H1 (cell line): ENCODE measurements at regions not wholly inside any gene's neighbourhood (a gene's known extent, or its start where the extent isn't known, plus 50 kb on each side); places are given as distances from the start of the nearest gene placed in this dataset.

Source experiments
- CTCF ChIA-PET: fragments of 300-600 bp; sonication (Branson Sonifier 250); formaldehyde crosslinking; loops from one replicate; lab custom pipeline; 2021; ENCODE audit not compliant: partially characterized antibody; lab: Charles Lee
- POLR2A ChIA-PET: fragments of 300-600 bp; sonication (Branson Sonifier 250); formaldehyde crosslinking; loops from one replicate; lab custom pipeline; 2021; ENCODE audit warnings: inconsistent platforms; ENCODE audit not compliant: partially characterized antibody; lab: Charles Lee
- DNase-seq, 2 experiments: peaks; one replicate each; pipeline versions ENCODE4 v3.0.0 to v3.0.0-alpha.2; 2010 to 2022; ENCODE audit warnings: low spot score in 2 of 2, low read depth in 1 of 2, mixed read lengths in 1 of 2
- FAIRE-seq: peaks from 2 replicates; lab custom pipeline; 2011; peaks lifted over from hg19 to GRCh38; lab: Jason Lieb, UNC
- H2AFZ ChIP-seq: 2 replicates; pipeline ENCODE4 v1.8.1; 2012; ENCODE audit warnings: low read length, inconsistent platforms
- H2AK5ac ChIP-seq: 2 replicates; pipeline ENCODE4 v1.6.1; 2013; ENCODE audit warnings: low read depth, low read length
- H2BK120ac ChIP-seq: replicated peaks from 2 replicates; pipeline ENCODE3; 2013; ENCODE audit warnings: low read depth, low read length, inconsistent platforms
- H2BK12ac ChIP-seq: 2 replicates; pipeline ENCODE4 v1.6.1; 2013; ENCODE audit warnings: low read depth, low read length
- H2BK15ac ChIP-seq: 2 replicates; pipeline ENCODE4 v1.6.1; 2013; ENCODE audit warnings: low read length
- H2BK20ac ChIP-seq: 2 replicates; pipeline ENCODE4 v1.6.1; 2013; ENCODE audit warnings: low read length
- H2BK5ac ChIP-seq: 2 replicates; pipeline ENCODE4 v1.6.1; 2013; ENCODE audit warnings: low read depth, low read length
- H3K14ac ChIP-seq: 2 replicates; pipeline ENCODE4 v1.6.1; 2013; ENCODE audit warnings: inconsistent platforms; ENCODE audit not compliant: insufficient read length
- H3K18ac ChIP-seq: 2 replicates; pipeline ENCODE4 v1.6.1; 2013; ENCODE audit warnings: low read length; ENCODE audit errors: extremely low read depth
- H3K23ac ChIP-seq: 2 replicates; pipeline ENCODE4 v1.6.1; 2013; ENCODE audit warnings: inconsistent platforms; ENCODE audit not compliant: insufficient read length
- H3K23me2 ChIP-seq: 2 replicates; pipeline ENCODE4 v1.6.1; 2013; ENCODE audit warnings: low read depth, low read length
- H3K27ac ChIP-seq: 2 replicates; pipeline ENCODE4 v1.6.1; 2011; ENCODE audit warnings: low read depth, low read length, inconsistent platforms
- H3K27me3 ChIP-seq, 4 experiments: replicated peaks in 1 of 4; 1 replicate in 1 of 4; 2 replicates in 3 of 4; pipeline versions ENCODE4 v1.6.1 to v1.8.1; 2011 to 2013; ENCODE audit warnings: low read length in 3 of 4, mild to moderate bottlenecking in 3 of 4, inconsistent platforms in 2 of 4, mixed read lengths in 2 of 4, moderate library complexity in 1 of 4; ENCODE audit not compliant: control insufficient read depth in 3 of 4, insufficient read depth in 3 of 4; ENCODE audit errors: extremely low read depth in 1 of 4
- H3K36me3 ChIP-seq, 4 experiments: 2 replicates each; pipeline versions ENCODE4 v1.6.1 to v1.8.1; 2011 to 2013; ENCODE audit warnings: mild to moderate bottlenecking in 4 of 4, low read length in 3 of 4, moderate library complexity in 2 of 4, control low read depth in 1 of 4, inconsistent platforms in 1 of 4; ENCODE audit not compliant: insufficient read depth in 4 of 4, control insufficient read depth in 2 of 4
- H3K4ac ChIP-seq: replicated peaks from 2 replicates; pipeline ENCODE3; 2013; ENCODE audit warnings: low read length, low read depth, mixed read lengths, inconsistent platforms; ENCODE audit not compliant: insufficient read length
- H3K4me1 ChIP-seq, 4 experiments: replicated peaks in 1 of 4; 1 replicate in 1 of 4; 2 replicates in 3 of 4; pipeline versions ENCODE4 v1.6.1 to v1.8.1; 2011 to 2013; ENCODE audit warnings: low read length in 3 of 4, inconsistent platforms in 2 of 4, mixed read lengths in 1 of 4; ENCODE audit not compliant: insufficient read depth in 4 of 4, control insufficient read depth in 3 of 4
- H3K4me2 ChIP-seq, 2 experiments: 2 replicates each; pipeline versions ENCODE4 v1.6.1 to v1.8.1; 2011 to 2013; ENCODE audit warnings: low read depth in 2 of 2, low read length in 2 of 2, control low read depth in 1 of 2, inconsistent platforms in 1 of 2, mild to moderate bottlenecking in 1 of 2; ENCODE audit not compliant: insufficient read depth in 1 of 2
- H3K4me3 ChIP-seq, 4 experiments: fragments of 200-600, 300-600 bp in 1 of 4; sonication (generic), shearing (Covaris generic), sonication (Bioruptor Twin) in 1 of 4; 2 replicates each; pipeline versions ENCODE4 v1.5.1 to v1.8.1; 2011 to 2016; ENCODE audit warnings: low read length in 4 of 4, low read depth in 3 of 4, control low read depth in 2 of 4, inconsistent platforms in 2 of 4, mild to moderate bottlenecking in 2 of 4, mixed read lengths in 1 of 4, moderate library complexity in 1 of 4; ENCODE audit not compliant: insufficient read depth in 2 of 4; ENCODE audit errors: extremely low read depth in 1 of 4
- H3K56ac ChIP-seq: replicated peaks from 2 replicates; pipeline ENCODE3; 2013; ENCODE audit warnings: low read depth, mild to moderate bottlenecking, mixed read lengths, low read length, inconsistent platforms; ENCODE audit not compliant: insufficient read length
- H3K79me1 ChIP-seq: 2 replicates; pipeline ENCODE4 v1.6.1; 2013; ENCODE audit warnings: low read depth, low read length, control low read depth
- H3K79me2 ChIP-seq, 2 experiments: 2 replicates each; pipeline versions ENCODE4 v1.6.1 to v1.8.1; 2012 to 2013; ENCODE audit warnings: low read length in 2 of 2, mild to moderate bottlenecking in 2 of 2, inconsistent platforms in 1 of 2; ENCODE audit not compliant: insufficient read depth in 2 of 2, control insufficient read depth in 1 of 2
- H3K9ac ChIP-seq, 4 experiments: replicated peaks in 1 of 4; 1 replicate in 1 of 4; 2 replicates in 3 of 4; pipeline versions ENCODE4 v1.6.1 to v1.8.1; 2011 to 2013; ENCODE audit warnings: low read depth in 3 of 4, low read length in 3 of 4, control low read depth in 2 of 4, mild to moderate bottlenecking in 2 of 4, moderate library complexity in 2 of 4, inconsistent platforms in 1 of 4; ENCODE audit errors: extremely low read depth in 1 of 4
- H3K9me3 ChIP-seq, 2 experiments: 2 replicates each; pipeline versions ENCODE4 v1.6.1 to v1.8.1; 2012 to 2013; ENCODE audit warnings: mild to moderate bottlenecking in 2 of 2, moderate library complexity in 2 of 2, control low read depth in 1 of 2, inconsistent platforms in 1 of 2, low read depth in 1 of 2, low read length in 1 of 2, mixed read lengths in 1 of 2; ENCODE audit not compliant: insufficient read depth in 2 of 2
- H4K20me1 ChIP-seq, 2 experiments: replicated peaks in 1 of 2; 2 replicates each; pipeline versions ENCODE3 to v1.8.1; 2011 to 2013; ENCODE audit warnings: inconsistent platforms in 2 of 2, low read length in 2 of 2, mild to moderate bottlenecking in 1 of 2; ENCODE audit not compliant: insufficient read depth in 2 of 2, control insufficient read depth in 1 of 2
- H4K5ac ChIP-seq: 2 replicates; pipeline ENCODE4 v1.6.1; 2013; ENCODE audit warnings: low read length, low read depth, mixed read lengths, inconsistent platforms; ENCODE audit not compliant: insufficient read length
- H4K8ac ChIP-seq: 2 replicates; pipeline ENCODE4 v1.8.0; 2013; ENCODE audit warnings: mild to moderate bottlenecking, moderate library complexity, low read length, inconsistent platforms; ENCODE audit not compliant: insufficient read depth; ENCODE audit errors: extremely low read depth
- H4K91ac ChIP-seq: replicated peaks from 2 replicates; pipeline ENCODE3; 2013; ENCODE audit warnings: low read length, mixed read lengths, inconsistent platforms; ENCODE audit not compliant: insufficient read length
- CBX5 ChIP-seq: fragments of 300-800, 300-1000 bp; sonication (generic); IDR thresholded peaks from 2 replicates; pipeline ENCODE4 v1.7.1; 2016; ENCODE audit warnings: antibody characterized with exemption, low read length, low read depth
- GTF2F1 ChIP-seq: IDR thresholded peaks from 2 replicates; pipeline ENCODE4 v1.6.1; 2012; ENCODE audit warnings: low read depth, low read length, improper control_type of control experiment, borderline replicate concordance
- YY1 ChIP-seq: IDR thresholded peaks from 2 replicates; pipeline ENCODE4 v1.6.1; 2011; ENCODE audit warnings: low read depth, mild to moderate bottlenecking, low read length
- WGBS, 2 experiments: shearing (Covaris generic) in 1 of 2; methylation state at CpG; one replicate each; pipeline versions ENCODE4 v1.1.6 to v1.1.7; 2013 to 2015; ENCODE audit warnings: low lambda C conversion rate in 2 of 2, mixed read lengths in 2 of 2, inconsistent platforms in 1 of 2, low coverage in 1 of 2, missing lambda C conversion rate in 1 of 2; ENCODE audit not compliant: insufficient replicate concordance in 2 of 2, insufficient coverage in 1 of 2, insufficient read length in 1 of 2; ENCODE audit errors: extremely low coverage in 1 of 2, missing lambda C conversion rate in 1 of 2; 5-methylcytosine and 5-hydroxymethylcytosine counted together
- TF ChIP-seq, protein P1 (sequence below): IDR thresholded peaks from 2 replicates; pipeline ENCODE4 v1.6.1; 2011; ENCODE audit warnings: low read depth, mild to moderate bottlenecking, low read length; ENCODE audit not compliant: insufficient read depth

DNA sequence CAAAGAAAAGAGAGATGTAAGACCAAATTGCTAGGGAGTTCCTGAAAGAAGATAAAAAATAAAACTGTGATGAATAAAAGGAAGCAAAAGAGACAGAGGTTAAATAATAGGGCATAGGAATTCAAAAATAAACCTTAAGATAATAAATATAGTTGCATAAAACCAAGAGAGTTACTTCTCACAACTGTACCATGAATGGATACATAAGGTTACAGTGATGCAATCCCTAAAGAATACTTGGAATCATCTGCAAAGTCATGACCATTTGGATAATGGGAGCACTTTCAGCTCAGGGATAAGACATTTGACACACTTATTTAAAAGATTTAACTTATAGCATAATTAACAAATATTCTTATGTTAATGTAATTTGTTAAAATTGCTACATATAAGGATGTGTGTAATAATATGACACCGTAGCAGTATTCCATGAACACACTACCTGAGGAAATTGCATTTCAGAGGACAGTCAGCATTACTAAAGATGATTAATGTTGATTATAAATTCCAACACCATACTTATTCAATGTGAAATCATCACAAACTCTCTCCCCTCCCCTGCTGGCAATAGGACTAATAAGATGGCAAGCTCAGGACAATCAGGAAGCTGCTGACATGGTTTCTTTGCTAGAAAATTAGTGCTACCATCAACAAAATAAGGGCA is 202.1 kb upstream of the AKR1E2 start:
- Histone ChIP-seq H3K4me1 (no peaks in the 10 kb centered on the region), H4K5ac (no peak overlapping the region), H4K8ac (no peak overlapping the region), H2BK20ac (no peak overlapping the region), H3K14ac (no peak overlapping the region), H2BK120ac (no peak overlapping the region), H3K4ac (no peak overlapping the region), H2AK5ac (no peak overlapping the region), H2BK12ac (no peak overlapping the region), H3K27me3 (no peaks in the 10 kb centered on the region), H3K27ac (no peak overlapping the region), H3K36me3 (no peaks in the 10 kb centered on the region), H2AFZ (no peak overlapping the region), H2BK5ac (no peak overlapping the region), H3K79me2 (no peaks in the 10 kb centered on the region), H4K91ac (no peak overlapping the region), H3K4me3 (no peak overlapping the region), H2BK15ac (no peak overlapping the region), H3K23ac (no peak overlapping the region), H3K79me1 (no peaks in the 10 kb centered on the region), H3K56ac (no peak overlapping the region), H3K9ac (no peak overlapping the region), H3K9me3 (0 out of 4 replicates have a peak, but pooled peaks cover 0 to 7% of the 10 kb centered on the region in 2 experiments), H3K18ac (no peak overlapping the region), H4K20me1 (no peaks in the 10 kb centered on the region), H3K4me2 (no peak overlapping the region), H3K23me2 (no peaks in the 10 kb centered on the region)
- TF ChIP-seq YY1 (no peak), GTF2F1 (no peak), CBX5 (no peak)
- TF ChIP-seq, protein P1, sequence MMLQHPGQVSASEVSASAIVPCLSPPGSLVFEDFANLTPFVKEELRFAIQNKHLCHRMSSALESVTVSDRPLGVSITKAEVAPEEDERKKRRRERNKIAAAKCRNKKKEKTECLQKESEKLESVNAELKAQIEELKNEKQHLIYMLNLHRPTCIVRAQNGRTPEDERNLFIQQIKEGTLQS: no peak
- ChIA-PET CTCF (interaction anchor here (1.3 kb wide), 1 partner anchor 33 kb away, joined by 4 read pairs; no protein-coding TSS in a partner anchor), POLR2A (no interaction called here)
- DNase-seq (no peak), FAIRE-seq (no peak)
- WGBS, 2 experiments: 81% methylated on average over 1 of the region's 1 CpG; no CpG with 5 or more reads in 1 of the 2 experiments
